Activated CD8-positive, alpha-beta memory T cell treated with anti-CD3 and anti-CD28 coated beads for 36 hours (primary cell): ENCODE measurements at regions not wholly inside any gene's neighbourhood (a gene's known extent, or its start where the extent isn't known, plus 50 kb on each side); places are given as distances from the start of the nearest gene placed in this dataset.

Source experiments
- CTCF ChIA-PET: fragments of 350-600 bp; sonication (Branson Sonifier 250); formaldehyde crosslinking; loops from one replicate; lab custom pipeline; 2021; ENCODE audit warnings: antibody characterized with exemption; lab: Charles Lee
- POLR2A ChIA-PET: fragments of 350-600 bp; sonication (Branson Sonifier 250); formaldehyde crosslinking; loops from one replicate; lab custom pipeline; 2021; ENCODE audit warnings: antibody characterized with exemption; lab: Charles Lee

DNA sequence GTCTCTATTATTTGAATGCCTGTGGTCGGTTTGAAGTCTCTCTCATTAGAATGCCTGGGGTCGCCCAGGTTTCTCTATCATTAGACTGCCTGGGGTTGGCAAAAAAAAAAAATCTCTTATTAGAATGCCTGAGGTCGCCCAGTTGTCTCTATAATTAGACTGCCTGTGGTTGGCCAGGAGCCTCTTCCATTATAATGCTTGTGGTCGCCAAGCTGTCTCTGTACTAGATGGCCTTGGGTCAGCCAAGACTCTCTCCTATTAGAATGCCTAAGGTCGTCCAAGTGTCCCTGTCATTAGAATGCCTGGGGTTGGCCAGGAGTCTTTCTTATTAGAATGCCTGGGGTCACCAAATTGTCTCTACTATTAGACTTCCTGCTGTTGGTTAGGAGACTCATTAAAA is 2228.4 kb downstream of the TP53TG3F start:
- CTCF ChIA-PET = no interaction called here
- POLR2A ChIA-PET = no interaction called here

DNA sequence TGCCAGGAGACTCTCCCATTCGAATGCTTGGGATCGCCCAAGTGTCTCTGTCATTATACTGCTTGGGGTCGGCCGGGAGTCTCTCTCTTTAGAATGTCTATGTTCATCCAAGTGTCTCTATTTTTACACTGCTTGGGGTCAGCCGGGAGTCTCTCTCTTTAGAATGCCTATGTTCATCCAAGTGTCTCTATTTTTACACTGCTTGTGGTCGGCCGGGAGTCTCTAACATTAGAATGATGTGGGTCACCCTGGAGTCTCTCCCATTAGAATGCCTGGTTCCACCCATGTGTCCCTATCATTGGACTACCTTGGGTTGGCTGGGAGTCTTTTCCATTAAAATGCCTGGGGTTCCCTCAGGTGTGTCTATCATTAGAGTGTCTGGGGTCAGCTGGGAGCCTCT is 2230.4 kb downstream of the TP53TG3F start:
- ChIA-PET CTCF (no interaction called here), POLR2A (no interaction called here)

DNA sequence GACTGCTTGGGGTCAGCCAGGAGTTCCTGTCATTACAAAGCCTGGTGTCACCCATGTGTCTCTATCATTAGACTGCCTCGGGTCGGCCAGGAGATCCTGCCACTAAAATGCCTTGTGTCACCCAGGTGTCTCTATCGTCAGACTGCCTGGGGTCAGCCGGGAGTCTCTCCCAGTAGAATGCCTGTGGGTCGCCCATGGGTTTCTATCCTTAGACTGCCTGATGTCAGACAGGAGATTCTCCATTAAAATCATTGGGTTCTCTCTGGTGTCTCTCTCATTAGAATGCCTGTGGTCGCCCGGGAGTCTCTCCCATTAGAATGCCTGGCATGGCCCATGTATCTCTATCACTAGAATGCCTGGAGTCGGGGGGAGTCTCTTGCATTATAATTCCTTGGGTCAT is 2231.0 kb downstream of the TP53TG3F start:
- CTCF ChIA-PET = no interaction called here
- POLR2A ChIA-PET = no interaction called here

DNA sequence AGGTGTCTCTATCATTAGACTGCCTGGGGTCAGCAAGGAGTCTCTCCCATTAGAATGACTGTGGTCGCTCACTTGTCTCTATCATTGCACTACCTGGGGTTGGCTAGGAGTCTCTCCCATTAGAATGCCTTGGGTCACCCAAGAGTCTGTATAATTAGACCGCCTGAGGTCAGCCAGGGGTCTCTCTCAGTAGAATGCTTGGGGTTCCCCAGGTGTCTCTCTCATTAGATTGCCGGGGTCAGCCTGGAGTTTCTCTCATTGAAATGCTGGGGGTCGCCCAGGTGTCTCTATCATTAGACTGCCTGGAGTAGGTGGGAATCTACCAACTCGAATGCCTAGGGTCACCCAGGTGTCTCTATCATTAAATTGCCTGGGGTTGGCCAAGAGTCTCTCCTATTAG is 2231.6 kb downstream of the TP53TG3F start:
- CTCF ChIA-PET = no interaction called here
- POLR2A ChIA-PET = no interaction called here

DNA sequence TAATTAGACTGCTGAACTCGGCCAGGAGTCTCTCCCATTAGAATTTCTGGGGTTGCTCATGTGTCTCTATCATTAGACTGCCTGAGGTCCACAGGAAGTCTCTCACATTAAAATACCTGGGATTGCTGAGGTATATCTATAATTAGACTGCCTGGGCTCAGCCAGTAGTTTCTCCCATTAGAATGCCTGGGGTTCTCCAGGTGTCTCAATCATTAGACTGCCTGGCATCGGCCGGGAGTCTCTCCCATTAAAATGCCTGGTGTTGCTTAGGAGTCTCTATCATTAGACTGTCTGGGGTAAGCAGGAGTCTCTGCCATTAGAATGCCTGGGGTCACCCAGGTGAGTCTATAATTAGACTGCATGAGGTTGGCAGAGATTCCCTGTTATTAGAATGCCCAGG is 2233.4 kb downstream of the TP53TG3F start:
- CTCF ChIA-PET = no interaction called here
- POLR2A ChIA-PET = no interaction called here

DNA sequence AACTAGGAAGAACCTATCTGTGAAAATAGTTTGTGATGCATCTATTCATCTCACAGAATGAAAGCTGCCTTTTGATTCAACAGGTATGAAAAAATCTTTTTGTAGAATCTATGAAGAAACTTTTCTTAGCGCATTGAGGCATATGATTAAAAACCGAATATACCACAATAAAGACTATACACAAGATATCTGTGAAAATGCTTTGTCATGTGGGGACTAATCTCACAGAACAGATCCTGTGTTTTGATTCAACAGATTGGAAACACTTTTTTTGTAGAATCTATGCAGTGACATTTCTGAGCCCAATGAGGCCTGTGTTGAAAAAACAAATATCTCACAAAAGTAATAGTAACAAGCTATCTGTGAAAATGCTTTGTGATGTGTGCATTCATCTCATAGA is 2247.5 kb downstream of the TP53TG3F start:
- CTCF ChIA-PET = no interaction called here
- POLR2A ChIA-PET = no interaction called here

DNA sequence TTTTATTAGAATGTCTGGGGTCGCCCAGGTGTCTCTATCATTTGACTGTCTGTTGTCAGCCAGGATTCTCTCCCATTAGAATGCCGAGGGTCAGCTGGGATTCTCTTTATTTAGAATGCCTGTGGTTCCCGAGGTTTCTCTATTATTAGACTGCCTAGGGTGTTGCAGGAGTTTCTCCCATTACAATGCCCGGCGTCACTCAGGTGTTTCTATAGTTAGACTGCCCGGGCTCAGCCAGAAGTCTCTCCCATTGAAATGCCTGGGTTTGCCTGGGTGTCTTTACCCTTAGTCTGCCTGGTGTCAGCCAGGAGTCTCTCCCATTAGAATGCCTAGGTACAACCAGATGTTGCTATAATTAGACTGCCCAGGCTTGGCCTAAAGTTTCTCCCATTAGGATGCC is 2252.0 kb downstream of the TP53TG3F start:
- POLR2A ChIA-PET = no interaction called here

DNA sequence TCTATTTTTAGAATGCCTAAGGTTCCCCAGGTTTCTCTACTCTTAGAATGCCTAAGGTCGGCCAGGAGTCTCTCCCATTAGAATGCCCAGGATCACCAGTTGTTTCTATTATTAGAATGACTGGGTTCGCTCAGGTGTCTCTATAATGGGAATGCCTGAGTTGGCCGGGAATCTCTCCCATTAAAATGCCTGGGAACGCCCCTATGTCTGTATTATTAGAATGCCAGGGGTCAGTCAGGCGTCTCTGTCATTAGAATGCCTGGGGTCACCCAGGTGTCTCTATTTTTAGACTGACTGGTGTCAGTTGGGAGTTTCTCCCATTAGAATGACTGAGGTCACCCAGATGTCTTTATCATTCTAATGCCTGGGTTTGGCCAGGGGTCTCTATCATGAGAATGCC is 2252.5 kb downstream of the TP53TG3F start:
- ChIA-PET CTCF (no interaction called here), POLR2A (no interaction called here)

More for the DNA sequence above, 2252.0 kb downstream of the TP53TG3F start:
- CTCF ChIA-PET = no interaction called here

DNA sequence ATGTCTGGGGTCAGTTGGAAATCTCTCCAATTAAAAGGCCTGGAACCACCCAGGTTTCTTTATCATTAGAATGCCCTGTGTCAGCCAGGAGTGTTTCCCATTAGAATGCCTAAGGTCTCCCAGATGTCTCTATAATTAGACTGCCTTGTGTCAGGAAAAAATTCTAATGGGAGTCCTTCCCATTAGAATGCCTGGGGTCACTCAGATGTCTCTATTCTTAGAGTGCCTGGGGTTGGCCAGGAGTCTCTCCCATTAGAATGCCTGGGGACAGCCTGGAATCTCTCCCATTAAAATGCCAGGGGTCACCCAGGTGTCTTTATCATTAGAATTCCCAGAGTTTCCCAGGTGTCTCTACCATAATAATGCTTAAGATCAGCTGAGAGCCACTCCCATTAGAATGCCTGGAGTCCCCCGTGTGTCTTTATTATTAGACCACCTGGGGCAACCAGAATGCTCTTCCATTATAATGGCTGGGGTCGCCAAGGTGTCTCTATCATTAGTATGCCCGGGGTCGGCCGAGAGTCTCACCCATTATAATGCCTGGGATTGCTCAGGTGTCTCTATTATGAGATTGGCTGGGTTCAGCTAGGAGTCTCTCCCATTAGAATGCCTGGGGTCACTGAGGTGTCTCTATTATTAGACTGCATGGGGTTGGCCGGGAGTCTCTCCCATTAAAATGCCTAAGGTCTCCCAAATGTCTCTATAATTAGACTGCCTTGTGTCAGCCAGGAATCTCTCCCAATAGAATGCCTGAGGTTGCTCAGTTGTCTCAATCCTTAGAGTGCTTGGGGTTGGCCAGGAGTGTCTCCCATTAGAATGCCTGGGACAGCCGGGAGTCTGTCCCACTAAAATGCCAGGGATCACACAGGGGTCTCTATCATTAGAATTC is 2254.6 kb downstream of the TP53TG3F start:
- CTCF ChIA-PET = no interaction called here
- POLR2A ChIA-PET = no interaction called here

DNA sequence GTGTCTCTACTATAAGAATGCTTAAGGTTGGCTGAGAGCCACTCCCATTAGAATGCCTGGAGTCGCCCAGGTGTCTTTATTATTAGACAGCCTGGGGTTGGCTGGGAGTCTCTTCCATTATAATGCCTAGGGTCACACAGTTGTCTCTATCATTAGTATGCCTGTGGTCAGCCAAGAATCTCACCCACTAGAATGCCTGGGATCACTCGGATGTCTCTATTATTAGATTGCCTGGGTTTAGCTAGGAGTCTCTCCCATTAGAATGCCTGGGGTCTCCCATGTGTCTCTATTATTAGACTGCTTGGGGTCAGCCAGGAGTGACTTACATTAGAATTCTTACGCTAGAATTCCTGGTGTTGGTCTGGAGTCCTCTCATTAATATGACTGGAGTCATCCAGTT is 2255.3 kb downstream of the TP53TG3F start:
- POLR2A ChIA-PET = no interaction called here
- CTCF ChIA-PET = no interaction called here

DNA sequence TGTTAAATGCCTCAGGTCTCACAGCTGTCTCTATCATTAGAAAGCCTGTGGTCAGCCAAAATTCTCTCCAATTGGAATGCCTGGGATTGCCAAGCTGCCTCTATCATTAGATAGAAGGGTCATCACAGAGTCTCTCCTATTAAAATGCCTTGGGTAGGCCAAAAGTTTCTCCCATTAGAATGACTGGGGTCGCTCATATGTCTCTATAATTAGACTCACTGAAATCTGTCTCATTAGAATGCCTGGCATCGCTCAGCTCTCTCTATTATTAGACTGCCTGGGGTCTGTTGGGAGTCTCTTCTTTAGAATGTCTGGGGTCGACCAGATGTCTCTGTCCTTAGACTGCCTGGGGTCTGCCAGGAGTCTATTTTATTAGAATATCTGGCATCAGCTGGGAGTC is 2265.1 kb downstream of the TP53TG3F start:
- ChIA-PET CTCF (no interaction called here), POLR2A (no interaction called here)

DNA sequence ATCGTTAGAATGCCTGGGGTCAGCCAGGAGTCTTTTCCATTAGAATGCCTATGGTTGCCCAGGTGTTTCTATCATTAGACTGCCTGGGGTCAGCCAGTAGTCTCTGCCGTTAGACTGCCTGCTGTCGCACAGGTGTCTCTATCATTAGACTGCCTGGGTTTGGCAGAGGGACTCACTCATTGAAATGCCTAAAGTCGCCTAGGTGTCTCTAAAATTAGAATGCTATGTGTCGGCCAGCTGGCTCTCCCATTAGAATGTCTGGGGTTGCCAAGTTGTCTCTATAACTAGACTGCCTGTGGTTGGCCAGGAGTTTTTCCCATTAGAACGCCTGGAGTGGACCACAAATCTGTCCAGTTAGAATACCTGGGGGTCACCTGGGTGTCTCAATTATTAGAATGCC is 2266.5 kb downstream of the TP53TG3F start:
- ChIA-PET CTCF (no interaction called here), POLR2A (no interaction called here)

DNA sequence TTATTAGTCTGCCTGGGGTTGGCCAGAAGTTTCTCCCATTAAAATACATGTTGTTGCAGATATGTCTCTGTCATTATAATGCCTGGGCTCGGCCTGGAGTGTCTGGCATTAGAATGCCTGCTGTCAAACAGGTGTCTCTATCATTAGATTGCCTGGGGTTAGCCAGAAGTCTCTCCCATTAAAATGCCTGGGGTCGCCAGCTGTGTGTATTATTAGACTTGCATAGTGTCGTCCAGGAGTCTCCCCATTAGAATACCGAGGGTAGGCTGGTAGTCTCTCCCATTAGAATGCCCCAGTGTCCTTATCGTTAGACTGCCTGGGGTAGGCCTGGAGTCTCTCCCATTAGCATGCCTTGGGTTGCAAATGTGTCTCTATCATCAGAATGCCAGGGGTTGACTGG is 2270.8 kb downstream of the TP53TG3F start:
- ChIA-PET CTCF (no interaction called here), POLR2A (no interaction called here)

DNA sequence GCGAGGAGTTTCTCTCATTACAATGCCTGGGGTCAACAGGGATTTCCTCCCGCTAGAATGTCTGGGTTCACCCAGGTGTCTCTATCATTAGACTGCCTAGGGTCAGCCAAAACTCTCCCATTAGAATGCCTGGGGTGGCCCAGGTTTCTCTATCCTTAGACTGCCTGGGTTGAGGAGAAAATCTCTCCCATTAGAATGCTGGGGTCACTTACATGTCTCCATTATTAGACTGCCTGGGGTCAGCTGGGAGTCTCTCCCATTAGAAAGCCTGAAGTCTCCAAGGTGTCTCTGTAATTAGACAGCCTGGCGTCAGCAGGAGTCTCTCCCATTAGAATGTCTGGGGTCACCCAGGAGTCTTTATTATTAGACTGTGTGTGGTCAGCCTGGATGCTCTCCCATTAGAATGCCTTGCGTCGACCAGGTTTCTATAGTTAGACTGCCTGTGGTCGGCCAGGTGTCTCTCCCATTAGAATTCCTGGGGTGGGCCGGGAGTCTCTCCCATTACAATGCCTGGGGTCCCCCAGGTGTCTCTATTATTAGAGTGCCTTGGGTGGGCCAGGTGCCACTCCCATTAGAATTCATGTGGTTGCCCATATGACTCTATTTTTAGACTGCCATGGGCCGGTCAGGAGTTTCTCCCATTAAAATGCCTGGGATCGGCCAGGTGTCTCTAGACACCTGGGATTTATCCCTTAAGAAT is 2272.1 kb downstream of the TP53TG3F start:
- ChIA-PET POLR2A (no interaction called here), CTCF (no interaction called here)

DNA sequence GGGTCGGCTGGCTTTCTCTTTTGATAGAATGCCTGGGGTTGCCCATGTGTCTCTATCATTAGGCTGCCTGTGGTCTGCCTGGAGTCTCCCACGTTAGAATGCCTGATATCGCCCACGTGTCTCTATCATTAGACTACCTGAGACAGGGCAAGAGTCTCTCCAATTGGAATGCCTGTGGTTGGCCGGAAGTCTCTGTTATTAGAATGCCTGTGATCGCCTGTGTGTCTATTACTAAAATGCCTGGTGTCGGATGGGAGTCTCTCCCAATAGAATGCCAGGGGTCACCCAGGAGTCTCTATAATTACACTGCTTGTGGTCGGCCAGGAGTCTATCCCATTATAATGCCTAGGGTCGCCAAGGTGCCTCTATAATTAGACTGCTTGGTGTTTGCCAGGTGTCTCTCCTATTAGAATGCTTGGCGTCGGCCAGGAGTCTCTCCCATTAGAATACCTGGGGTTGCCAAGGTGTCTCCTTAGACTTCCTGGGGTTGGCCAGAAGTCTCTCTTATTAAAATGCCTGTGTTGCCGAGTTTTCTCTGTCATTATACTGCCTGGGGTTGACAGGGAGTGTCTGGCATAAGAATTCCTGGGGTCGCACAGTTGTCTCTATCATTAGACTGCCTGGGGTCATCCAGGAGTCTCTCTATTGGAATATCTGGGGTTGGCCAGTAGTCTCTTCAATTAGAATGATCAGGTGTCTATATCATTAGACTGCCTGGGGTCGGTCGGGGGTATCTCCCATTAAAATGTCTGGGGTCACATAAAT is 2272.8 kb downstream of the TP53TG3F start:
- POLR2A ChIA-PET = no interaction called here

DNA sequence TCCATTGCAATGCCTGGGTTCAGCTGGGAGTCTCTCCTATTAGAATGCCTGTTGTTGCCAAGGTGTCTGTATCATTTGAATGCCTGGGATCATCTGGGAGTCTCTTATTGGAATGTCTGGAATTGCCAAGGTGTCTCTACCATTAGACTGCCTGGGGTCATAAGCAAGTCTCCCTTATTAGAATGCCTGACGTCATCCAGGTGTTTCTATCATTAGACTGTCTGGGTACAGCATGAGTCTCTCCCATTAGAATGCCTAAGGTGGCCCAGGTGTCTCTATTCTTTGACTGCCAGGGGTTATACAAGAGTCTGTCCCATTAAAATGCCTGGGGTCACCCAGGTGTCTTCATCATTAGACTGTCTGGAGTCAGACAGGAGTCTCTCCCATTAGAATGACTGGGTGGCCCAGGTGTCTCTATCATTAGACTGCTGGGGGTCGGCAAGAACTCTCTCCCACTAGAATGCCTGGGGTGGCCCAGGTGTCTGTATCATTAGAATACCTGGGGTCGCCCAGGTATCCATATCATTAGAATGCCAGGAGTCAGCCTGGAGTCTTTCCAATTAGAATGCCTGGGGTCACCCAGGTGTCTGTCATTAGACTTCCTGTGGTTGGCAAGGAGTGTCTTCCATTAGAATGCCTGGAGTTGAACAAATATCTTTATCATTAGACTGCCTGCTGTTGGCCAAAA is 2274.0 kb downstream of the TP53TG3F start:
- ChIA-PET CTCF (no interaction called here), POLR2A (no interaction called here)

More for the DNA sequence above, 2272.8 kb downstream of the TP53TG3F start:
- CTCF ChIA-PET = no interaction called here

DNA sequence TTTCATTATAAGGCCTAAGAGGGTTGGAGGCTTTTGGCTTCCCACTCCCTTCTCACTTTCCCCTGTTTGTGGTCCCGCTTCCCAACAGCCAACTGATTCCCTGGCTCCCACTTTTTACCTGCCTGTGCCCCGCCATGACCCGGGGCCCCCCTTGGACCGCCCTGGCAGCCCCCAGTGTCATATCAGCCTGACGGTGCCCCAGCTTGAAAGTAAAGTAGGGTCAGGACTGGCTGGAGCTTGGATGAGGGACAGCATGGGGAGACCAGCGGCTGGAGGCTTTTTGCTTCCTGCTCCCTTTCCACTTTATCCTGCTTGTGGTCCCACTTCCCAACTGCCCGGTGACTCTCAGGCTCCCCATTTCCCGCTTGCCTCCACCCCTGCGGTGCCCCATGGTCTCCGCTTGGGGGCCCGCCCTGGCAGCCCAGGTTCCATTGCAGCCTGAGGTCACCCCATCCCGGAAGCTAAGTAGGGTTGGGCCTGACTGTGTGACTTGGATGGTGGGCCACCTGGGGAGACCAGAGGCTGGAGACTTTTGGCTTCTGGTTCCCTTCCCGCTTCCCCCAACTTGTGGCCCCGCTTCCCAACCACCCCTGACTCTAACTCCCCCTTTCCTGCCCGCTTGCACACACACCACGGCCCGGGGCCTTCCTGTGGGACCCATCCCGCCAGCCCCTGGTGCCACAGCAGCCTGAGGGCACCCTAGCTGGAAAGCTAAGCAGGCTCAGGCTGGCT is 2274.7 kb downstream of the TP53TG3F start:
- ChIA-PET POLR2A (no interaction called here), CTCF (no interaction called here)

DNA sequence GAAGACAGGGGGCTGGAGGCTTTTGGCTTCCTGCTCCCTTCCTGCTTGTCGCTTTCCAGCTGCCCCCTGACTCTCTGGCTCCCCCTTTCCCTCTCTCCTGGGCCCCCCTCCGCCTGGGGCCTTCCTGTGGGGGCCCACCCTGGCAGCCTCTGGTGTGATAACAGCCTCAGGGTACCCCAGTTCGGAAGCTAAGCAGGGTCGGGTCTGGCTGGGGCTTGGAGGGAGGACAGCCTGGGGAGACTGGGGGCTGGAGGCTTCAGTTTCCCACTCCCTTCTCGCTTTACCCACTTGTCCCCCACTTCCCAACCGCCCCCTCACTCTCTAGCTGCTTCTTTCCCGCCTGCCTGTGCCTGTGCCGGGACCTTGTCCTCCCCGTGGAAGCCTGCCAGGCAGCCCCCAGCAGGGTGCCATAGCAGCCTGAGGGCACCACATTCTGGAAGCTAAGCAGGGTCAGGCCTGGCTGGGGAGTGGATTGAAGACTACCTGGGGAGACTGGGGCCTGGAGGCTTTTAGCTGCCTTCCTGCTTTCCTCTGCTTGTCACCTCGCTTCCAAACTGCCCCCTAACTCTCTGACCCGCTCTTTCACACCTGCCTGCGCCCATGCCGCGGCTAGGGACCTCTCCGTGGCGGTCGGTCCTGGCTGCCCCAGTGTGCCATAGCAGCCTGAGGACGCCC is 2275.5 kb downstream of the TP53TG3F start:
- POLR2A ChIA-PET = no interaction called here
- CTCF ChIA-PET = no interaction called here
